GM21529 (cell line): ENCODE measurements at regions not wholly inside any gene's neighbourhood (a gene's known extent, or its start where the extent isn't known, plus 50 kb on each side); places are given as distances from the start of the nearest gene placed in this dataset.
"Not testable (repeated sequence)": the region's sequence is repeated elsewhere in the genome, so short reads cannot be mapped to it uniquely, and the experiment has no call there.

Experiments
- ATAC-seq: cut with Tn5 transposase; IDR thresholded peaks from one replicate; pipeline ENCODE4 v1.9.1; 2021; ENCODE audit not compliant: unreplicated experiment

- ATAC-seq: no peak
Observed at GRCh38 chr6:125423047-125423446, 121.3 kb upstream of the HDDC2 start.

GRCh38 chr6:125431971-125432370, 130.2 kb upstream of the HDDC2 start:
- no peak for ATAC-seq

- ATAC-seq: no peak
Observed at GRCh38 chr6:125432963-125433362, 131.2 kb upstream of the HDDC2 start.

GRCh38 chr6:125434760-125435159, 133.0 kb upstream of the HDDC2 start:
- ATAC-seq: no peak

GRCh38 chr6:125439512-125439911, 137.7 kb upstream of the HDDC2 start:
- no peak for ATAC-seq

- no peak for ATAC-seq
Observed at GRCh38 chr6:125444006-125444923, 142.5 kb upstream of the HDDC2 start.

GRCh38 chr6:125445054-125445453, 143.3 kb upstream of the HDDC2 start:
- ATAC-seq: no peak

- no peak for ATAC-seq
Observed at GRCh38 chr6:125446011-125446410, 144.2 kb upstream of the HDDC2 start.

GRCh38 chr6:125451750-125452149, 150.0 kb upstream of the HDDC2 start:
- no peak for ATAC-seq

GRCh38 chr6:125453516-125453915, 151.7 kb upstream of the HDDC2 start:
- ATAC-seq: no peak

GRCh38 chr6:125454351-125454750, 152.6 kb upstream of the HDDC2 start:
- ATAC-seq: no peak

- not testable (repeated sequence) for ATAC-seq
Observed at GRCh38 chr6:125458493-125458892, 156.7 kb upstream of the HDDC2 start.

GRCh38 chr6:125465332-125465731, 163.6 kb upstream of the HDDC2 start:
- not testable (repeated sequence) for ATAC-seq

- ATAC-seq: no peak
Observed at GRCh38 chr6:125469915-125470314, 168.1 kb upstream of the HDDC2 start.

- no peak for ATAC-seq
Observed at GRCh38 chr6:125471667-125472066, 169.9 kb upstream of the HDDC2 start.

- ATAC-seq: no peak
Observed at GRCh38 chr6:125474061-125474460, 172.3 kb upstream of the HDDC2 start.

- no peak for ATAC-seq
Observed at GRCh38 chr6:125477156-125477555, 175.4 kb upstream of the HDDC2 start.

- ATAC-seq: no peak
Observed at GRCh38 chr6:125477844-125478243, 176.1 kb upstream of the HDDC2 start.

- ATAC-seq: no peak
Observed at GRCh38 chr6:125480146-125480545, 178.4 kb upstream of the HDDC2 start.

- no peak for ATAC-seq
Observed at GRCh38 chr6:125480571-125480970, 178.8 kb upstream of the HDDC2 start.

GRCh38 chr6:125481056-125481455, 179.3 kb upstream of the HDDC2 start:
- no peak for ATAC-seq

- ATAC-seq: no peak
Observed at GRCh38 chr6:125485757-125486156, 184.0 kb upstream of the HDDC2 start.

- ATAC-seq: no peak
Observed at GRCh38 chr6:125486881-125487280, 185.1 kb upstream of the HDDC2 start.
